Hepatocyte (in vitro differentiated cells): ENCODE measurements at regions not wholly inside any gene's neighbourhood (a gene's known extent, or its start where the extent isn't known, plus 50 kb on each side); places are given as distances from the start of the nearest gene placed in this dataset.

Experiments used
- DNase-seq: peaks from one replicate; pipeline ENCODE4 v3.0.0-alpha.2; 2016; ENCODE audit warnings: low spot score
- H2AFZ ChIP-seq: fragments of 200-600 bp; sonication (generic); 2 replicates; pipeline ENCODE4 v1.6.0; 2016; ENCODE audit warnings: antibody characterized with exemption, mild to moderate bottlenecking
- H3K27ac ChIP-seq: fragments of 200-600 bp; sonication (generic); 2 replicates; pipeline ENCODE4 v1.5.1; 2016; ENCODE audit warnings: mild to moderate bottlenecking
- H3K27me3 ChIP-seq: fragments of 200-600 bp; sonication (generic); 2 replicates; pipeline ENCODE4 v1.6.1; 2016
- H3K36me3 ChIP-seq: fragments of 200-600 bp; sonication (generic); replicated peaks from 2 replicates; pipeline ENCODE4 v1.5.1; 2016; ENCODE audit warnings: low read depth; ENCODE audit not compliant: insufficient read depth
- H3K4me1 ChIP-seq: fragments of 200-600 bp; sonication (generic); 2 replicates; pipeline ENCODE4 v1.5.1; 2016; ENCODE audit warnings: mild to moderate bottlenecking, moderate library complexity; ENCODE audit not compliant: insufficient read depth
- H3K4me2 ChIP-seq: fragments of 200-600 bp; sonication (generic); 2 replicates; pipeline ENCODE4 v1.6.0; 2016
- H3K4me3 ChIP-seq: fragments of 200-600 bp; sonication (generic); 2 replicates; pipeline ENCODE4 v1.5.1; 2016; ENCODE audit warnings: mild to moderate bottlenecking
- H3K79me2 ChIP-seq: fragments of 200-600 bp; sonication (generic); 2 replicates; pipeline ENCODE4 v1.6.0; 2017; ENCODE audit warnings: mild to moderate bottlenecking
- H3K9me2 ChIP-seq: fragments of 200-600 bp; sonication (generic); replicated peaks from 2 replicates; pipeline ENCODE4 v1.6.0; 2017; ENCODE audit warnings: mild to moderate bottlenecking; ENCODE audit not compliant: insufficient read depth
- H3K9me3 ChIP-seq: fragments of 200-600 bp; sonication (generic); 2 replicates; pipeline ENCODE4 v1.5.1; 2016; ENCODE audit warnings: low read depth, mild to moderate bottlenecking
- H4K20me1 ChIP-seq: fragments of 200-600 bp; sonication (generic); 2 replicates; pipeline ENCODE4 v1.6.0; 2016; ENCODE audit warnings: mild to moderate bottlenecking; ENCODE audit not compliant: insufficient read depth, poor library complexity, severe bottlenecking
- CTCF ChIP-seq: fragments of 200-600 bp; sonication (generic); IDR thresholded peaks from 2 replicates; pipeline ENCODE4 v1.5.1; 2016; ENCODE audit warnings: antibody characterized with exemption, mild to moderate bottlenecking; ENCODE audit not compliant: poor library complexity
- EZH2 ChIP-seq: fragments of 200-600 bp; sonication (generic); IDR thresholded peaks from 2 replicates; pipeline ENCODE4 v1.6.1; 2016; ENCODE audit warnings: antibody characterized with exemption, mild to moderate bottlenecking, borderline replicate concordance
- EZH2phosphoT487 ChIP-seq: fragments of 200-600 bp; sonication (generic); IDR thresholded peaks from one replicate; pipeline ENCODE4 v1.6.1; 2018; ENCODE audit warnings: antibody characterized with exemption, mild to moderate bottlenecking, low read depth, moderate library complexity; ENCODE audit not compliant: unreplicated experiment, severe bottlenecking
- WGBS: methylation state at CpG from one replicate; pipeline ENCODE4 v1.1.6; 2016; ENCODE audit warnings: low lambda C conversion rate; ENCODE audit errors: missing lambda C conversion rate; 5-methylcytosine and 5-hydroxymethylcytosine counted together

GRCh38 chr16:5383737-5384136, 286.1 kb upstream of the EEF2KMT start:
- Histone ChIP-seq H3K27ac (no peak overlapping the region), H3K4me1 (no peaks in the 10 kb centered on the region)
- WGBS = 93% methylated on average over 2 of the region's 2 CpGs

GRCh38 chr16:5382484-5382883, 284.9 kb upstream of the EEF2KMT start:
- H3K79me2 ChIP-seq = no peaks in the 10 kb centered on the region
- H3K4me2 ChIP-seq = no peak overlapping the region
- no peaks in the 10 kb centered on the region for H3K27me3 ChIP-seq
- TF ChIP-seq EZH2phosphoT487 (no peak), CTCF (no peak), EZH2 (no peak)
- no peak overlapping the region for H3K4me3 ChIP-seq
- DNase-seq = no peak
- H4K20me1 ChIP-seq = no peaks in the 10 kb centered on the region
- H2AFZ ChIP-seq = no peak overlapping the region
- no peaks in the 10 kb centered on the region for H3K9me3 ChIP-seq
- WGBS = 92% methylated on average over 4 of the region's 4 CpGs
- H3K36me3 ChIP-seq = no peaks in the 10 kb centered on the region
- H3K27ac ChIP-seq = no peak overlapping the region
- no peaks in the 10 kb centered on the region for H3K4me1 ChIP-seq
- H3K9me2 ChIP-seq = no peaks in the 10 kb centered on the region

More at GRCh38 chr16:5383737-5384136, 286.1 kb upstream of the EEF2KMT start:
- H2AFZ ChIP-seq = no peak overlapping the region
- no peak for DNase-seq
- no peaks in the 10 kb centered on the region for H3K27me3 ChIP-seq
- no peaks in the 10 kb centered on the region for H3K36me3 ChIP-seq
- no peaks in the 10 kb centered on the region for H3K9me3 ChIP-seq
- no peaks in the 10 kb centered on the region for H3K79me2 ChIP-seq
- H3K4me3 ChIP-seq = no peak overlapping the region
- H4K20me1 ChIP-seq = no peaks in the 10 kb centered on the region
- no peak for TF ChIP-seq EZH2phosphoT487
- TF ChIP-seq EZH2 = no peak
- no peak for TF ChIP-seq CTCF
- H3K4me2 ChIP-seq = no peak overlapping the region
- no peaks in the 10 kb centered on the region for H3K9me2 ChIP-seq

- no peak for DNase-seq
- no peaks in the 10 kb centered on the region for H3K9me3 ChIP-seq
- H3K79me2 ChIP-seq = no peaks in the 10 kb centered on the region
- no peaks in the 10 kb centered on the region for H3K4me1 ChIP-seq
- no peak overlapping the region for H2AFZ ChIP-seq
- no peak for TF ChIP-seq EZH2phosphoT487
- H3K9me2 ChIP-seq = no peaks in the 10 kb centered on the region
- no peaks in the 10 kb centered on the region for H3K36me3 ChIP-seq
- no peaks in the 10 kb centered on the region for H4K20me1 ChIP-seq
- H3K4me3 ChIP-seq = no peak overlapping the region
- 82% methylated on average over 3 of the region's 3 CpGs for WGBS
- no peak overlapping the region for H3K4me2 ChIP-seq
- H3K27ac ChIP-seq = no peak overlapping the region
- H3K27me3 ChIP-seq = no peaks in the 10 kb centered on the region
These were observed 283.9 kb upstream of the EEF2KMT start for GRCh38 chr16:5381481-5381880.

GRCh38 chr16:5379954-5380353, 282.4 kb upstream of the EEF2KMT start:
- H3K4me2 ChIP-seq = no peak overlapping the region
- WGBS = 87% methylated on average over 10 of the region's 10 CpGs
- H3K9me2 ChIP-seq = no peaks in the 10 kb centered on the region
- TF ChIP-seq EZH2 (no peak), EZH2phosphoT487 (no peak), CTCF (no peak)
- no peak for DNase-seq
- no peaks in the 10 kb centered on the region for H3K9me3 ChIP-seq
- H3K4me1 ChIP-seq = no peaks in the 10 kb centered on the region
- H4K20me1 ChIP-seq = no peaks in the 10 kb centered on the region
- no peaks in the 10 kb centered on the region for H3K36me3 ChIP-seq
- no peak overlapping the region for H3K27ac ChIP-seq
- no peaks in the 10 kb centered on the region for H3K27me3 ChIP-seq
- no peak overlapping the region for H2AFZ ChIP-seq
- H3K79me2 ChIP-seq = no peaks in the 10 kb centered on the region
- H3K4me3 ChIP-seq = no peak overlapping the region
